ENCODE measurements at regions not wholly inside any gene's neighbourhood (a gene's known extent, or its start where the extent isn't known, plus 50 kb on each side); places are given as distances from the start of the nearest gene placed in this dataset.

DNA sequence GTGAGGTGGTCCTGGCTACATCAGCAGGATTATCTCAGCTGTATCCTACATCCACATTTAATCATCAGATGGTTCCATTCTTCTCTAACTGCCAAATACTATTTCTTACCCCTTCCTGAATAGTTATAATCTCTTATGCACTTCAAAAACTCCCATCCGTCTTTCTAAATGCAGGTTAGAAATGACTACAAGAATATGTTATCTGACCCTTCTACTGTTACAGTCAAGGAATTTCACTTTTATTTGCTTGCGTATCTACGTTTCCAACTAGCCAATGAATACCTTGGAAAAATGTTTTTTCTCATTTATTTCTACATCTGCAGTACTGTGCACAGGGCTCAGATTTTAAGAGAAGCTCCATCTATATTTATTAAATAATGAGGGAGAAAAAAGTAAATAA is 709.9 kb downstream of the KCNT2 start:
- Histone ChIP-seq H3K36me3 (ENCODE audit: control insufficient read depth, insufficient read depth, low read length) (no peaks in the 10 kb centered on the region), H3K27me3 (ENCODE audit: control insufficient read depth, insufficient read depth, low read length) (no peaks in the 10 kb centered on the region), H3K4me3 (ENCODE audit: low read depth, low read length) (no peak overlapping the region)
- DNase-seq (ENCODE audit: low read depth) (no peak), FAIRE-seq (no peak)
- TF ChIP-seq, protein P1, sequence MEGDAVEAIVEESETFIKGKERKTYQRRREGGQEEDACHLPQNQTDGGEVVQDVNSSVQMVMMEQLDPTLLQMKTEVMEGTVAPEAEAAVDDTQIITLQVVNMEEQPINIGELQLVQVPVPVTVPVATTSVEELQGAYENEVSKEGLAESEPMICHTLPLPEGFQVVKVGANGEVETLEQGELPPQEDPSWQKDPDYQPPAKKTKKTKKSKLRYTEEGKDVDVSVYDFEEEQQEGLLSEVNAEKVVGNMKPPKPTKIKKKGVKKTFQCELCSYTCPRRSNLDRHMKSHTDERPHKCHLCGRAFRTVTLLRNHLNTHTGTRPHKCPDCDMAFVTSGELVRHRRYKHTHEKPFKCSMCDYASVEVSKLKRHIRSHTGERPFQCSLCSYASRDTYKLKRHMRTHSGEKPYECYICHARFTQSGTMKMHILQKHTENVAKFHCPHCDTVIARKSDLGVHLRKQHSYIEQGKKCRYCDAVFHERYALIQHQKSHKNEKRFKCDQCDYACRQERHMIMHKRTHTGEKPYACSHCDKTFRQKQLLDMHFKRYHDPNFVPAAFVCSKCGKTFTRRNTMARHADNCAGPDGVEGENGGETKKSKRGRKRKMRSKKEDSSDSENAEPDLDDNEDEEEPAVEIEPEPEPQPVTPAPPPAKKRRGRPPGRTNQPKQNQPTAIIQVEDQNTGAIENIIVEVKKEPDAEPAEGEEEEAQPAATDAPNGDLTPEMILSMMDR (IDR thresholded peaks at IDR 0.05; ENCODE audit: insufficient read depth, low read length, severe bottlenecking): no peak

DNA sequence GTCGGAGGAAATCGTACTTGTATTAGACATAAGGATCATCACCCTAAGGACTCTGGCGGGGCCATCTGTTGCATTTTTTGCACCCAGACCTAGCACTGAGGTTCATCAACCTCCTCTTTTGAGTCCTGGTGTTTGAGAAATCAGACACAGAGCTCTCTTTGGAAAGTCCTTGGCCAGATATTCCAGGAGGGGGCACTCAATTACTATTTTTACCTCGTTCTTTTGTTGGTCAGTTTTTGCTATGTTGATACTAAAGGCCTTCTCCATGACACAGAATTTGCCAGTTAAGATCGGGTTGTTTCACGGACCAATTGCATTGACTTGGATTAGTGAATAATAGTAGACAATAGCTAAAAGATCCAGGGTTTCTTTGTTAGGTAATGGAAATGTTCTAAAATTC is 711.2 kb downstream of the KCNT2 start:
- TF ChIP-seq, protein P1 (IDR thresholded peaks at IDR 0.05; ENCODE audit: insufficient read depth, low read length, severe bottlenecking): no peak
- no peaks in the 10 kb centered on the region for H3K36me3 ChIP-seq (ENCODE audit: control insufficient read depth, insufficient read depth, low read length)
- FAIRE-seq: no peak
- DNase-seq (ENCODE audit: low read depth): no peak
- H3K27me3 ChIP-seq (ENCODE audit: control insufficient read depth, insufficient read depth, low read length): no peaks in the 10 kb centered on the region
- no peak overlapping the region for H3K4me3 ChIP-seq (ENCODE audit: low read depth, low read length)

DNA sequence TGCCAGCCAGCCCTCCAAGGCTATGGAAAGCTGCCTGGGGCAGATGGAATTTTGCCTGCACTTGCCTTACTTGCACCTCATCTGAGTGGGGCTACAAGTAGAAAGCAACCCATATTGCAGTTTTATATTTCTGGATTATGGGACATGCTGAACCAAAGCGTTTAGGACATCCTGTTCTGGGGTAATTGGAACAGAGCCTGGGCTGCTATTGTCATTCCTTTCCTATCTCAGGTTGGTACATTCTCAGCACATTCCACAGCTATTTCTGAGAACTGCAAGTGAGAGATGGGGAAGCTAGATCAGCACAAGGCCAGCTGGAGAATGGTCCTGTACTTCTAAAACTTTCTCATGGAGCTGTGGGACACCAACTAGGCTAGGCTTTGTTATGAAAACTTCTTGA is 713.8 kb downstream of the KCNT2 start:
- TF ChIP-seq, protein P1 (IDR thresholded peaks at IDR 0.05; ENCODE audit: insufficient read depth, low read length, severe bottlenecking): no peak
- Histone ChIP-seq H3K4me3 (ENCODE audit: low read depth, low read length) (no peak overlapping the region), H3K27me3 (ENCODE audit: control insufficient read depth, insufficient read depth, low read length) (no peaks in the 10 kb centered on the region), H3K36me3 (ENCODE audit: control insufficient read depth, insufficient read depth, low read length) (no peaks in the 10 kb centered on the region)
- FAIRE-seq: no peak
- DNase-seq (ENCODE audit: low read depth): no peak

DNA sequence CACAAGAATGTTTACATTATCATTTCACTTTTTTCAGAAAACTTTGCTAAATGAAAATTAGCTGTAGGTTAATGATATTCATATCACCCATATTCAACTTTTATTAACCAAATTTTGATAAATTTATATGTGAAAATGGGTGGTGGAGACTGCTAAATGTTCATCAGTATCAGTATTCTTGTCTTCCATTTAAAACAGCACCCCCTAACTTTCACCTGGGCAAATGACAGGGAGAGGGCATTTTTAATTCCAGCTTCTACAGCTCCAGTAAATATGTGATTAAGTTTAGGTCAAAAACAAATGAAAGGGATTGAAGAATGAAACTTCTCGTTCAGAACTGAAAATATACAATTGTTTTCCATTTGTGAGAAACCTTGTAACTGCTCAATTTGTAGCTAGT is 722.2 kb downstream of the KCNT2 start:
- TF ChIP-seq, protein P1 (IDR thresholded peaks at IDR 0.05; ENCODE audit: insufficient read depth, low read length, severe bottlenecking): no peak
- Histone ChIP-seq H3K27me3 (ENCODE audit: control insufficient read depth, insufficient read depth, low read length) (no peaks in the 10 kb centered on the region), H3K36me3 (ENCODE audit: control insufficient read depth, insufficient read depth, low read length) (no peaks in the 10 kb centered on the region), H3K4me3 (ENCODE audit: low read depth, low read length) (no peak overlapping the region)
- FAIRE-seq: no peak
- no peak for DNase-seq (ENCODE audit: low read depth)

DNA sequence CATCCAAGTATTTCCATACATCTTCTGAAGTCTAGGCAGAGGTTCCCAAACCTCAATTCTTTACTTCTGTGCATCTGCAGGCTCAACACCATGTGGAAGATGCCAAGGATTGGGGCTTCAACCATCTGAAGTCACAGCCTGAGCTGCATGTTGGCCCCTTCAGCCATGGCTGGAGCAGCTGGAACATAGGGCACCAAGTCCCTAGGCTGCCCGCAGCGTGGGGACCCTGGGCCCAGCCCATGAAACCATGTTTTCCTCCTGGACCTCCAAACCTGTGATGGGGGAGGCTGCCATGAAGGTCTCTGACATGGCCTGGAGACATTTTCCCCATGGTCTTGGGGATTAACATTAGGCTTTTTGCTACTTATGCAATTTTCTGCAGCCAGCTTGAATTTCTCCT is 729.8 kb downstream of the KCNT2 start:
- DNase-seq (ENCODE audit: low read depth) (no peak), FAIRE-seq (no peak)
- Histone ChIP-seq H3K27me3 (ENCODE audit: control insufficient read depth, insufficient read depth, low read length) (no peaks in the 10 kb centered on the region), H3K36me3 (ENCODE audit: control insufficient read depth, insufficient read depth, low read length) (no peaks in the 10 kb centered on the region), H3K4me3 (ENCODE audit: low read depth, low read length) (no peak overlapping the region)
- TF ChIP-seq, protein P1 (IDR thresholded peaks at IDR 0.05; ENCODE audit: insufficient read depth, low read length, severe bottlenecking): no peak

DNA sequence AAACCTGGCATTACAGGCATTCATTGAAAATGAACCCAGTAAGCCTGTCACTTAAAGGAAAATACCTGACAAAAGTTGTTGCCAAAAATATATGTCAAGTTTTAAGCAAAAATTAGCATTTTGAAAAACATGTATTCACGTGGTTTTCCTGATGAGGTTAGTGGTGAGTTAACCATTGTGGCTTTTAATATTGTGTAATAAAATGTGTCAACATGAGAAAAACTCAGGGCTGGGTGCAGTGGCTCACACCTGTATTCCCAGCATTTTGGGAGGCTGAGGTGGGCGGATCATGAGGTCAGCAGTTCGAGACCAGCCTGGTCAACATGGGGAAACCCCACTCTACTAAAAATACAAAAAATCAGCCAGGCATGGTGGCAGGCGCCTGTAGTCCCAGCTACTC is 731.4 kb downstream of the KCNT2 start:
- H3K4me3 ChIP-seq (ENCODE audit: low read depth, low read length): no peak overlapping the region
- FAIRE-seq (no peak), DNase-seq (ENCODE audit: low read depth) (peak; percentile 18)
- no peaks in the 10 kb centered on the region for H3K27me3 ChIP-seq (ENCODE audit: control insufficient read depth, insufficient read depth, low read length)
- TF ChIP-seq, protein P1 (IDR thresholded peaks at IDR 0.05; ENCODE audit: insufficient read depth, low read length, severe bottlenecking): no peak
- no peaks in the 10 kb centered on the region for H3K36me3 ChIP-seq (ENCODE audit: control insufficient read depth, insufficient read depth, low read length)

Measured in bronchial epithelial cell (primary cell).